ENCODE measurements at regions not wholly inside any gene's neighbourhood (a gene's known extent, or its start where the extent isn't known, plus 50 kb on each side); places are given as distances from the start of the nearest gene placed in this dataset.

DNA sequence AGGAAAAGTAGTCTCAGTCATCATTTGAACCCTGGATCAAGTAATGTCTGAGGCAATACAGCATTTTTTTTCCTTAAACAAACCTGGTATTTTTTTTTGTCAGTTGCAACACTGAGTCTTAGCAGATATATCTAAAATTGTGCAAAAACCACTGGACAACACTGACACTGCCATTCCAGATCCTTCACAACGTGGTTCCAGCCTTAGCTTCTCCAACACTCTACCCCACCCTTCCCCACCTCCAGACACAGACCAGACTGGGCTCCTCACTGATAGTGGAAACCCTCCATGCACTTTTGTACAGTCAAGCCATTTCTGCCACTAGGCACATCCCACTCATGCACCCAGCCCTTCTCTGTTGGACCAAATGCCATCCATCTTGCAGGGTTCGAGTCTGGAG is 199.6 kb upstream of the CTNNB1 start:
- TF ChIP-seq, protein P1, sequence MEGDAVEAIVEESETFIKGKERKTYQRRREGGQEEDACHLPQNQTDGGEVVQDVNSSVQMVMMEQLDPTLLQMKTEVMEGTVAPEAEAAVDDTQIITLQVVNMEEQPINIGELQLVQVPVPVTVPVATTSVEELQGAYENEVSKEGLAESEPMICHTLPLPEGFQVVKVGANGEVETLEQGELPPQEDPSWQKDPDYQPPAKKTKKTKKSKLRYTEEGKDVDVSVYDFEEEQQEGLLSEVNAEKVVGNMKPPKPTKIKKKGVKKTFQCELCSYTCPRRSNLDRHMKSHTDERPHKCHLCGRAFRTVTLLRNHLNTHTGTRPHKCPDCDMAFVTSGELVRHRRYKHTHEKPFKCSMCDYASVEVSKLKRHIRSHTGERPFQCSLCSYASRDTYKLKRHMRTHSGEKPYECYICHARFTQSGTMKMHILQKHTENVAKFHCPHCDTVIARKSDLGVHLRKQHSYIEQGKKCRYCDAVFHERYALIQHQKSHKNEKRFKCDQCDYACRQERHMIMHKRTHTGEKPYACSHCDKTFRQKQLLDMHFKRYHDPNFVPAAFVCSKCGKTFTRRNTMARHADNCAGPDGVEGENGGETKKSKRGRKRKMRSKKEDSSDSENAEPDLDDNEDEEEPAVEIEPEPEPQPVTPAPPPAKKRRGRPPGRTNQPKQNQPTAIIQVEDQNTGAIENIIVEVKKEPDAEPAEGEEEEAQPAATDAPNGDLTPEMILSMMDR (IDR thresholded peaks at IDR 0.05): no peak
- no peak for TF ChIP-seq EZH2 (IDR thresholded peaks at IDR 0.05)

Data from neural progenitor cell (in vitro differentiated cells).